ENCODE measurements at regions not wholly inside any gene's neighbourhood (a gene's known extent, or its start where the extent isn't known, plus 50 kb on each side); places are given as distances from the start of the nearest gene placed in this dataset.

GRCh38 chr15:70528816-70529215, 234.5 kb downstream of the UACA start:
- Histone ChIP-seq H3K9me2 (ENCODE audit: insufficient read depth, low read length) (no peaks in the 10 kb centered on the region), H3K27me3 (ENCODE audit: insufficient read depth, low read depth, low read length) (peaks cover 8% of the 10 kb centered on the region), H3K4me2 (ENCODE audit: low read length) (no peak overlapping the region), H3F3A (ENCODE audit: insufficient read depth, low read length, poor library complexity, severe bottlenecking) (no peaks in the 10 kb centered on the region), H3K36me3 (ENCODE audit: insufficient read depth, low read length) (no peaks in the 10 kb centered on the region), H2AFZ (ENCODE audit: low read depth, low read length) (no peak overlapping the region), H4K20me1 (ENCODE audit: insufficient read depth) (no peaks in the 10 kb centered on the region), H3K9me3 (ENCODE audit: low read length) (no peaks in the 10 kb centered on the region), H3K9ac (ENCODE audit: low read length) (no peak overlapping the region), H3K27ac (ENCODE audit: low read length) (no peak overlapping the region), H3K4me3 (ENCODE audit: low read length) (no peak overlapping the region), H3K79me2 (replicated peaks; ENCODE audit: insufficient read depth, low read length) (no peaks in the 10 kb centered on the region)
- no peak for TF ChIP-seq MXI1 (conservative IDR thresholded peaks at IDR 0.05; ENCODE audit: poor library complexity, severe bottlenecking)
- TF ChIP-seq EZH2 (IDR thresholded peaks at IDR 0.05; ENCODE audit: borderline replicate concordance, insufficient read depth, low read length, poor library complexity, severe bottlenecking) = no peak
- TF ChIP-seq SMC3 (conservative IDR thresholded peaks at IDR 0.05; ENCODE audit: poor library complexity) = no peak
- TF ChIP-seq CTCF (IDR thresholded peaks at IDR 0.05; ENCODE audit: poor library complexity, severe bottlenecking) = no peak
- TF ChIP-seq TAF1 (IDR thresholded peaks at IDR 0.05; ENCODE audit: low read depth) = no peak
- no peak for TF ChIP-seq EP300 (conservative IDR thresholded peaks at IDR 0.05; ENCODE audit: poor library complexity, severe bottlenecking)
- no peak for TF ChIP-seq RAD21 (conservative IDR thresholded peaks at IDR 0.05)
- no peak for TF ChIP-seq REST (IDR thresholded peaks at IDR 0.05; ENCODE audit: borderline replicate concordance)
- no peak for TF ChIP-seq POLR2AphosphoS5 (IDR thresholded peaks at IDR 0.05)

GRCh38 chr15:70528270-70528706, 235.1 kb downstream of the UACA start:
- Histone ChIP-seq H3K4me2 (ENCODE audit: low read length) (no peak overlapping the region), H3K27ac (ENCODE audit: low read length) (no peak overlapping the region), H3K4me3 (ENCODE audit: low read length) (no peak overlapping the region), H3K9me3 (ENCODE audit: low read length) (no peaks in the 10 kb centered on the region), H3K9ac (ENCODE audit: low read length) (no peak overlapping the region), H4K20me1 (ENCODE audit: insufficient read depth) (no peaks in the 10 kb centered on the region), H3K79me2 (replicated peaks; ENCODE audit: insufficient read depth, low read length) (no peaks in the 10 kb centered on the region), H3F3A (ENCODE audit: insufficient read depth, low read length, poor library complexity, severe bottlenecking) (no peaks in the 10 kb centered on the region), H3K9me2 (ENCODE audit: insufficient read depth, low read length) (no peaks in the 10 kb centered on the region), H2AFZ (ENCODE audit: low read depth, low read length) (no peak overlapping the region), H3K36me3 (ENCODE audit: insufficient read depth, low read length) (no peaks in the 10 kb centered on the region), H3K27me3 (ENCODE audit: insufficient read depth, low read depth, low read length) (peaks cover 8% of the 10 kb centered on the region)
- no peak for TF ChIP-seq SMC3 (conservative IDR thresholded peaks at IDR 0.05; ENCODE audit: poor library complexity)
- no peak for TF ChIP-seq TAF1 (IDR thresholded peaks at IDR 0.05; ENCODE audit: low read depth)
- TF ChIP-seq MXI1 (conservative IDR thresholded peaks at IDR 0.05; ENCODE audit: poor library complexity, severe bottlenecking) = no peak
- TF ChIP-seq EP300 (conservative IDR thresholded peaks at IDR 0.05; ENCODE audit: poor library complexity, severe bottlenecking) = no peak
- TF ChIP-seq RAD21 (conservative IDR thresholded peaks at IDR 0.05) = no peak
- TF ChIP-seq EZH2 (IDR thresholded peaks at IDR 0.05; ENCODE audit: borderline replicate concordance, insufficient read depth, low read length, poor library complexity, severe bottlenecking) = no peak
- no peak for TF ChIP-seq CTCF (IDR thresholded peaks at IDR 0.05; ENCODE audit: poor library complexity, severe bottlenecking)
- TF ChIP-seq POLR2AphosphoS5 (IDR thresholded peaks at IDR 0.05) = no peak
- TF ChIP-seq REST (IDR thresholded peaks at IDR 0.05; ENCODE audit: borderline replicate concordance) = no peak

All from neural cell (in vitro differentiated cells).